ENCODE measurements at regions not wholly inside any gene's neighbourhood (a gene's known extent, or its start where the extent isn't known, plus 50 kb on each side); places are given as distances from the start of the nearest gene placed in this dataset.

DNA sequence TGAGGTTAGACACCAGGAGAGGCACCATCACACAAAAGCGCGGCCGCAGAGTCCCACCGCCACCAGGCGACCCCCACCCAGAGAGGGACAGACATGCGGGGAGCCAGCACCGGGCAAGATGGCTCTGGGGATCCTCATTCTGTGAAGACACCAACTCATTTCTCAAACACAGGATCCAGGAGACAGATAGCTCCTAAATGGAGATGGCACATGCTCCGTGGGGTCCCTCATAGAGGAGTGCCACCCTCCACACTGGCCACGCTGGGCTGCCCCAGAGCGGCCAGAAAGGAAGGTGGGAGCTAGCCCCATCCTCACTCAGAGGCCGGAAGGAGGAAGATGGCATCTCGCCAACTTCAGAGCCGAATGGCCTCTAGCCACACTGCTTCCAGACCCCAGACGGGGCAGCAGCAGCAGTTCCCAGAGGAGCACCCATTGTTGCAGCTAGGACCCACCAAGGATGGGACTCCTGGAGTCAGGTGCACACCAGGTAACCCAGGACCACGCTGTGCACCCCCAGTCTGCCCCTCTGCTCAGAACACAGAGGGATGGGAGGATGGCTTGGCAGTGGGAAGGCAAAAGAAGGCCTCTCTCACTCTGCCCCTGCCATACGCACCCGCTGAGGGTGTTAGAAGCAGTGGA, 78.6 kb downstream of the ZIC5 start:
- DNase-seq: no peak

DNA sequence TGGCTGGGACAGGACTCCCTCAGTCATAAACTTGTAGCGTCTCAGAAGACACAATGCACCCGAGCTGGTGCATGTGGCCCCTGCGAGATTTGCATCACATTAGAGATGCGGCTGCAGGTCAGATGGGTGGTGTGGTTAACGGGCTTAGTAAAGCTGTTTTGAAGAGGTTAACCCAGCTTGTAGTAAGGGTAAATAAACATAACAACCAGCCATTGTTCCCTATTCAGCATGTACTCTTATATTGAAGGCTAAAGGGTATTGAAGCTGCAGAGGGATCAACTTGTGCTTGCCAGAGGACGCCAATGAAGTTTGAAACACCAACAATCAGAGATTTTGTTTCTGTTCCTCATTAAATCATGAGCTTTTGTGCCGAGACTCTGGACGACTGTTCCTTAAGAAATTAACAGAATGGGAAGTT, 79.4 kb downstream of the ZIC5 start:
- no peak for DNase-seq

- no peak for DNase-seq
These were observed 84.9 kb downstream of the ZIC5 start for GRCh38 chr13:99886706-99887105.

DNA sequence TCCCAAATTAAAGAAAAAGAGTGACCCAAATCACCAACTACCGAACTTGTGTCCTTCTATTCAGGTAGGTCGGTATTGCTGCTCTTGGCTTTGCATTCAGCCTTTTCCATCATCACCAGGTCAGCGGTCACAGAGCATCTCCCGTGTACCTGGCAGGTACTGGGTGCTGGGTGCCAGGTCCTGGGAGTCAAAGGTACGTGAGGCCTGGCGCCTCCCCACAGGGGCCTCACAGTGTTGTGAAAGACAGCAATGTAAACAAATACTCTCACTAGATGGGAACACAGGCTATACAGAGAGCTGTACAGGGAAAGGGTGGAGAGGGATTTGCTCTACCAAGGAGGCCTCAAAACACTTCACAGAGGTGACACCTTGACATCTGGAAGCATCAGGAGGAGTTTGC, 86.7 kb downstream of the ZIC5 start:
- no peak for DNase-seq

DNA sequence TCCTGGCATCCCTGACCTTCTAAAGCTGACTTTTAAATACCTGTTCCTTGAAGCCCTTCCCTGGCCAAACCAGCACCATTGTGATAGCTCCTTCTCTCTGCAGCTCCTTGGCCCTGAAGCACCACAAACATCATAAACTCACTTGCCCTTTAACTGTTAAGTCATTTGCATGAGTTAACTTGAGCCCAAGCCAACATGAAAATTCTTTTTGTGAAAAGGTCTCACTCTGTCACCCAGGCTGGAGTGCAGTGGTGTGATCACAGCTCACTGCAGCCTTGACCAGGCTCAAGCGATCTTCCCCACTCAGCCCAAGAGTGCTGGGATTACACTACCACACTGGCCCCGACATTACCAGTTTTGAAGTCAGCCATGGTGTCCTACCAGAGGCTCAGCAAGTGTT, 87.8 kb downstream of the ZIC5 start:
- DNase-seq: no peak

DNA sequence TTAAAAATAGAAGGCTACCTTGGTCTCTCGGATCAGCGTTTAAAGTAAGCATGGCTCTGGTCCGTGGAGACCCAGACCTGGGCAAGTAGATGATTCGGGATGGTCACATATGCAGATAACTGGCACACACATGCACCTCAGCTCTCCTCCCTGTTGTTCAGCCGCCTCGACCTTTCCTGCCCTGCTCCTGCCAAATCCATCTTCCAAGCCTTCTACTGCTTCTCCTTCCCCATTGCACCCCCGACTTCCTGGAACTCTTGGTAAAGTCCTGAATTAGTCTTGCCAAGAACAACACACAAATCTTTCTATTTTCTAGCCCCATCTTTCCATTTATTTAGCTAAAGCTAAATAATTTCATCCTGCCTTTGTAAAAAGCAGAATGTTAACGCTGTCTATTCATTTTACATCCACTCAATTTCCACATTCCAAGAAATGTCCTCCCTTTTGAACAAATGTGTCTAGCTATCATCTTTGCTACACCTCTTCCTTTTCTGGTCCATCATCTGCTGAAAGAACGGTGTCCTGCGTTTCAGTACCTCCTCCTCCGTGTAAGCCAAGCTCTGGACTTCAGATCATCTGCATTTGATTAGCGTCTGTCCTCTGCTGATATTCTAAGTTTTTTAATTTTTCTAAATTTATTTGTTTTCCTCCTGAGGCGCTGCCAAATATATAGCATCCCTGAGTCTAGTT, 92.5 kb downstream of the ZIC5 start:
- DNase-seq: no peak

GRCh38 chr13:99876651-99877050, 94.9 kb downstream of the ZIC5 start:
- no peak for DNase-seq

GRCh38 chr13:99875391-99875790, 96.2 kb downstream of the ZIC5 start:
- DNase-seq: no peak

DNA sequence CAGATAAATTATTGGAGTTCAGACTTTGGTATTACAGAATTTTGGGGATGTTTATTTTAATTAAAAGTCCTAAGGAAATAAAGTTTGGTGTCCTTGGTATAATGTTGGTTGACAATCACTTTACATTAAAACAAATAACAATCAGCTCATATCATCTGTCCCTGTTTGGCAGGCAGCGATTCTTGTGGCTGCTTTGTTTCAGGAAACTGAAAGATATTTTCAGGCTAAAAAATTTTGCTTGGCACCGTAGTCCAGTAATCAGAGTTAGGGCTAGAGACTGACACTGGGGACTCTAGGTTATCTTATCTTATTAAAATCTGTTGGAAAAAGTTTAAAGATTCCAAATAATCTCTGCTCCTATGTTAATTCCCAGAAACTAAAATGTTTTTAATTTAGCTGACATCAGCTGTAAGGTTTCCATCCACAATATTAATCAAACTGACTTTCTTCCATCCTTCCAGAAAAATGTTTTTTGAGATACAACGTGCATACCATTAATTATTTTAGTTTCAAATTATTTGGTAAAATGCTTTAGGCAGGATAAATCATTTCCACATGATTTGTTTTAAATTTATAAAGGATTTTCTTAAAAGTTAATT, 97.6 kb downstream of the ZIC5 start:
- DNase-seq: no peak

GRCh38 chr13:99873141-99873540, 98.4 kb downstream of the ZIC5 start:
- DNase-seq: no peak

DNA sequence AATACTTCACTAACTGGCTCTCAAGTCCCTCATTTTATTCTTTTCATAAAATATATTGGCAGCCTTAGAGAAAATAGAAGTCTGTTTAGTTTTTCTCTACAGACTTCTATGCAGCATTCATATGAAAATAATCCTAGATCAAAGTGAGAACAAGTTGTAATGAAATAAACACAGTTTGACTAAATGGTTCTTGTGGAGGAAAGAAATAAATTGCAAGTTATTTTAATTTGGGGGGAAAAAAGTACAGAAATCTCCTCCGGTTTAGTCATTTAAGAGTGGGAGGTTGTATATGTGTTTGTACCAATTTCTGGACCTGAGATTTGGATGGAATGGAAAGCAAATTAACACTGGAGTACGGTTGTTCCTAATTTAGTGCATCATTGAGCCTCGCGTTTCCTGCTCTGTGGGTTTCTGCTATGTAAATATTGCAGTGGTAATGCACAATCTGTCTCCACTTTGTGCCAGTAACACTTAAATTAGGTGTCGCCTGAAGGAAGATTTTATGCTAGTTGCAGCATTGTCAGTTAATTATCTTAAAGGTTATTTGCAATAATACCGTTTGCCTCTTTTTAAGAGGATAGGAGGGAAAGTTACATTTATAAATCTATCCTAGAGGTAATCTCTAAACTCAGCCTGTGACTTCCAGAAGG, 100.2 kb downstream of the ZIC5 start:
- DNase-seq: peak; percentile 56 to 91

GRCh38 chr13:99870541-99870940, 101.0 kb downstream of the ZIC5 start:
- no peak for DNase-seq

DNA sequence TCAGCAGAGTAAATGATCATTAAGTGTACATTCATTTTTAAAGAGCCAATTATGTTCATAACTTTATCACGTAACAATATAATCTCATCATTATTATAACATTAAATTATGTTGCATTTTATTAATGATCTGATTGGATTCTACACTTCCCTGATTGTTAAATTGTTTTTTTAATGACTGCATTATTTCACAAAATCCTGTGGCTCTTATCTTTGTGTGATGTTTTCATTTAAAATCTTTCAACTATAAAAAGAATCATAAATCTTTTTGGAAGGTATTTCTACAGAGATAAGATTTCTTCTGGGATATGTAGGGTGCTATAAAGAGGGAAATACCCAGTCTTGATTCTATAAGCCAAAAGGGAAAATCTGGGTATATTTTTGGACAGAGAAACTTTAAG, 101.7 kb downstream of the ZIC5 start:
- DNase-seq: no peak

DNA sequence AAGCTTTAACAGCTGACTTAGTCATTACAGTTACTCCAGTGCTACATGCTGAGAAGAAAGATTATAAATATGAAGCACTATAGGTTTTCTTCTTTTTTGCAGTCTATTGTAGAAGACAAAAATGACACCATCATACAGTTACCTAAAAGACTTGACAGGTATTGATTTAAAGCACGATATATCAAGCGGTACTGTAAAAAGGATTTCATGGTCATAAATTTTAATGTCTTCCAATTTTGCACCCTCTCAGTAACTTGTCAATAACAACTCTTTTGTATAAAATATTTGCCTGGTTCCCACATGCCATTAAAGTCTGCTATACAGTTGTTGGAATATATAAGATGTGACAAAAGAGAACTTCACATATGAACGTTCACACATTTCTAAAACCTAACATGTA, 102.8 kb downstream of the ZIC5 start:
- no peak for DNase-seq

- DNase-seq: no peak
These were observed 103.9 kb downstream of the ZIC5 start for GRCh38 chr13:99867535-99868257.

- DNase-seq: no peak
These were observed 104.8 kb downstream of the ZIC5 start for GRCh38 chr13:99866781-99867180.

GRCh38 chr13:99865420-99865930, 106.1 kb downstream of the ZIC5 start:
- DNase-seq: no peak

DNA sequence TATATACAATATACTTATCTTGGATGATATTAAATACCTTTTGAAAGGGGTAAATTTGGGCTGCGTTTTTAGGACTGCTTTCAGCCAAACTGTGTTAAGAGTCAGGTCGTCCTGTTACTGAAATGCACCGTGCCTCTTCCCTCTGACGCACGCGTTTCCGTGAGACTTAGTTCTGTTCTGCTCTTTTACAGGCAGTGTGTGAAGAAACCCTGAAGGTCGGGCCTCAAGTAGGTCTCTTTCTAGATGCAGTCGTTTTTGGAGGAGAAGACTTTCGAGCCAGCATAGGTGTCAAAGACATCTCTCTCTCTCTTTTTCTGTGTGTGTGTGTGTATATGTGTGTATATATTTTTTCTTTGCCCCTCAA, 107.0 kb downstream of the ZIC5 start:
- DNase-seq: no peak

- DNase-seq: no peak
These were observed 107.6 kb downstream of the ZIC5 start for GRCh38 chr13:99863789-99864626.

DNA sequence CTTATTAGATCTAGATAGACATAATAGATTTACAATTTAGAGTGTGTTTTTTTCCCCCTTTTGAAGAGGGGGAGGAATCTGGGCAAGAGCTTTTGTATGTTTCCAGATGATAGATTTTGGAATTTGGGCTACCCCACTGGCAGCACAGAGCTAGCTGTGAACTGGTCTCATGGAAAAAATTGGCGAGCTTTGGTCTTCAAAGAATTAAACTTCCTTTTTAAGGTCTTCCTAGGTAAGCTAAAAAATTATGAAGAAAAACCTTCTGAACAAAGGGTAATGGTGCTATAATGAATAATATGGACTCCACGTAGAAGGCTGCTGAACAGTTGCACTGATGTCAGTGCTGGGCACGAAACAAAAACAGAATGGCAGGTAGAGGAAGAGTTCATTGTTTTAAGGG, 109.3 kb downstream of the ZIC5 start:
- DNase-seq: no peak

DNA sequence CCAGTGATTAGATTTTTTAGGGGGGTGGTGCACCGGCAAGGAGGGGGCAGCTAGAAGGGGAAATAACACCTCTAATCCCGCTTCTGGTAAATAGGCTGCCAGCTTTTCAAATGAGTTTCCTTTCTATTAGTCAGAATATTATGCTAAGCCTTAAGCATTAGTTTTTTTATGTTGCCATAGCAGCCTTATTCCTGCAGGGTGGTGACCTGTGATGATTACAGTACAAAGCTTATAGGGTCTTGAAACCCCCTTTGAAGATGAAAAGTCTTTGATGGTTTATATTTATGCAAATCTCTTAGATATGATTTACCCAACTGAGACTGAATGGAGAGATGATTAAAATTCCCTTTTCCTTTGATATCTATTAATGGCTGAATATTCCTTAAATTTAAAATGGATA, 109.8 kb downstream of the ZIC5 start:
- no peak for DNase-seq

DNA sequence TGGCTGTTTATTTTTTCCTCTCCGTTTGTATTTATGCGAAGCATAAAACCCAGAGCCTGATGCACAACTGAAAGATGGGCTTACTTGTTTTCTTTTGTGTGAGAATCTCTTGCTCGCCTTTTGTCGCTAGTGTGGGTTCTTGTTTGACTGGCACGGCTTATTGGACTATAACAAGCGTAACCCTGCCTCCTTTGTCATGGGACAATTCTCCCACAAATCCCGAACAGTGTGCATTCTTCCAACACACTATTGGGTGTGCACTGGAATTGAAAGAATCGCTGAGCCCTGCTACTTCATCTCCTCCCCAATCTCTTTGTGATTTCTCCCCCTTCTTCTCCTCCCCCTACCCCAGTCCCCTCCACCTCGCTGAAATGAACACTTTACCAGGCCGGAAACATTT, 110.8 kb downstream of the ZIC5 start:
- DNase-seq: no peak

Measured in cerebellar nuclear complex (tissue), 1 donor.